Stimulated activated CD4-positive, alpha-beta T cell treated with anti-CD3 and anti-CD28 coated beads, TNF-alpha, amount 100 ng/mL, for 24 hours (primary cell): ENCODE measurements at regions not wholly inside any gene's neighbourhood (a gene's known extent, or its start where the extent isn't known, plus 50 kb on each side); places are given as distances from the start of the nearest gene placed in this dataset.
"Not testable (repeated sequence)": the region's sequence is repeated elsewhere in the genome, so short reads cannot be mapped to it uniquely, and the experiment has no call there.

ENCODE experiments used
- DNase-seq, 3 experiments: peaks; one replicate each; pipeline ENCODE4 v3.0.0-alpha.2; 2020; ENCODE audit warnings: low read depth in 3 of 3

- DNase-seq = no peak
Observed at GRCh38 chr4:103307453-103308247, 109.5 kb upstream of the CENPE start.

GRCh38 chr4:103306870-103307375 lies 108.8 kb upstream of the CENPE start:
- DNase-seq = no peak

DNA sequence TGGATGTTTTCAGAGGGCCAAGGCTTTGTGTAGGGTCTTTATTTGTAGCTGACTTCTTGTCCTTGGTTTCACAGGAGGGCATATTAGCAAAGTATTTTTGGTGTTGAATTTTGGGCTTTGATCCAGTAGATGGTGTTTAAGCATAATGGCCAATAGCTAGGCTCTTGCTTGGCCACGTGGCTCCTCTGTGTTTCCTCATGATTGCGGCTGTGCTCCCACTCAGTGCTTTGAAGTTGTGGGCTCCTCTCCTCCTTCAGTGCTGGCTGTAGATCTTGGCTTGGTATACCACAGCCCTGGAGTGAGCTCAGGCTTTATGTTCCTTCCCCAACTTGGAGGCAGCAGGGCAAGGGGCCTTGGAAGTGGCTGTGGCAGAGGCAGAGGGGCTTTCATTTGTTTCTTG lies 107.2 kb upstream of the CENPE start:
- DNase-seq = no peak

DNA sequence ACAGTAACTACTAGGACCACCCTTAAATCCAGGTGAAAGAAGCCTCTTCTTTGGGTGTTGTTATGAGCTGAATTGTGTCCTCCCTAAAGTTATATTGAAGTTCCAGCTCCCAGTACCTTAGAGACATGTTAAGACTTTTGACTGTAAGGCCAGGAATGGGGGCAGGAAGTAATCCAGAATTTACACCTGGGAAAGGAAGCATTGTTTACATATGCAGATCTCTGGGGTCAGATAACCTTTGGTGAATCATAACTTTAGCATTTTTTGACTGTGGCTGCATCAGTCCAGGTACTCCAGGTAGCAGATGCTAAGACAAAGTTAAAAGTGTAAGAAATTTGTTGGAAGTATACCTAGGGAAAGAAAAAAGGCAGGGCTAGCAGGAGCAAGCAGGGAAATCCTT lies 104.9 kb upstream of the CENPE start:
- DNase-seq = no peak

DNA sequence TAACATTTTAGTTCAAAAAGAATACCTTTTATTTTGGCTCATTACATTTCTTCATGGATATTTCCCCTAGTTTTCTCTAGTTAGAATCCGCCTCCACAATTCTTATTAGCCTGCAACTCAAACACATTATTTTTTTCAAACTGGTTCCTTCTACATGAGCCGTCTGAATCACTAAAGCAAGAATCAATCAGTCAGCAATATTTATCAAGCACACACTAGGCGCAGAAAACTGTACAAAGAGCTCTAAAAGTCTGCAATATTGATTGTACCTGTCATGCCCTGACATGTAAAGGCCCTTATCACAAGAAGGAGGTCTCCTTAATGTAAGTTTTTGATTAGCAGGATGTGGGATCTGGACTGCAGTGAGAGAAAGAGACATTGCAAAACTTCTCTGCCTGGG lies 94.8 kb upstream of the CENPE start:
- DNase-seq = no peak

DNA sequence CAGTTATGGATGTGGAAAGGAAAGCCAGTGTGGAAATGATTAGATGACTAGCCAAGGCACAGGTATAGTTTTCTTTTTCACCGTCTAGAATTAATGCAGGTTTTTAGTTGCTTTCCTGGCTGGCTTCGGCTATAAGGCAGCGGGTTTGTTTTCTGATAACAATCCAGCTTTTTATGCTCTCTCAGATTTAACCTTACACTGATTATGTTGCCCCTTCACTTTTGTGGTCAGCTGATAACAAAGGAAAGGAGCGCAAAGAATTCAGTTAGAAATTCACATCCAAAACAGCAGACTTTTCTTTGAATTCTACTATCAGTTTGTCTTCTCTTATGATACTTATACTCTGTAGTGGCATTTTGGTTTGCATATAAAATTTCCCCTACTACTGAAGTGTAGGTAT lies 94.2 kb upstream of the CENPE start:
- DNase-seq = no peak

DNA sequence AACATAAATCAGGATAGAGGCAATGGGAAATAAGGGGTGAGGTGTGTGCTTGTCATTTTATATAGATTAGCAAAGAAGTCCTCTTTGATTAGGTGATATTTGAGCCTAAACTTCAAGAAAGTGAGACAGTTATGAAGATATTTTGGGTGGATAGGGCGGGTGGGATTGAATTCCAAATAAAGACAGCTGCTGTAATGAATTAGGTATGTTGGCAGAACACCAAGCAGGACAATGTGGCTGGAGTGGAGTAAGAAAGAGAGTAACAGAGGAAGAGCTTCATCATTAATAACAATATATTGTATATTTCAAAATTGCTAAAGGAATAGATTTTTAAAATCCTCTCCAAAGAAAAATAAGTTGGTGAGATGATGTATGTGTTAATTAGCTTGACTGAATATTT lies 91.0 kb upstream of the CENPE start:
- DNase-seq = no peak

- DNase-seq = no peak
Observed at GRCh38 chr4:103272174-103272573, 74.0 kb upstream of the CENPE start.

- no peak for DNase-seq
Observed at GRCh38 chr4:103268746-103269145, 70.6 kb upstream of the CENPE start.

DNA sequence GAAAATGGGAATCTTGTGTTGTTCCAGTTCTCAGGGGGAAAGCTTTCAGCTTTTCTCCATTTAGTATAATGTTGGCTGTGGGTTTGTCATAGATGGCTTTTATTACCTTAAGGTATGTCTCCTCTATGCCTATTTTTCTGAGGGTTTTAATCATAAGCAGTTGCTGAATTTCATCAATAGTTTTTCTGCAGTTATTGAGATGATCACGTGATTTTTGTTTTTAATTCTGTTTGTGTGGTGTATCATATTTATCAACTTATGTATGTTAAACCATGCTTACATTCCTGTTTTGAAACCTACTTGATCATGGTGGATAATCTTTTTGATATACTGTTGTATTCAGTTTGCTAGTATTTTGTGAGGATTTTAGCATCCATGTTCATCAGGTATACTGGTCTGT lies 66.8 kb upstream of the CENPE start:
- DNase-seq = no peak

DNA sequence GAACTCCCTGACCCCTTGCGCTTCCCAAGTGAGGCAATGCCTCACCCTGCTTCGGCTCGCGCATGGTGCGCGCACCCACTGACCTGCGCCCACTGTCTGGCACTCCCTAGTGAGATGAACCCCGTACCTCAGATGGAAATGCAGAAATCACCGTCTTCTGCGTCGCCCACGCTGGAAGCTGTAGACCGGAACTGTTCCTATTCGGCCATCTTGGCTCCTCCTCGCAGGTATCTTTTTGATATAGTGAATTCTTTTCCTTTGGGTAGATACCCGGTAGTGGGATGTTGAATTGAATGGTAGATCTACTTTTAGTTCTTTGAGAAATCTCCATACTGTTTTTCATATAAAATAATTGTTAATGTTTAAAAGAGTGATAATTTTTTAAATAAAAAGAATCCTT lies 57.9 kb upstream of the CENPE start:
- DNase-seq = not testable (repeated sequence)
